NCI-H748 treated with DMSO at 0.1 percent for 48 hours (cell line): ENCODE measurements at regions not wholly inside any gene's neighbourhood (a gene's known extent, or its start where the extent isn't known, plus 50 kb on each side); places are given as distances from the start of the nearest gene placed in this dataset.

Source experiments
- DNase-seq: peaks from one replicate; lab custom pipeline; 2025; lab: John Stamatoyannopoulos, UW

DNA sequence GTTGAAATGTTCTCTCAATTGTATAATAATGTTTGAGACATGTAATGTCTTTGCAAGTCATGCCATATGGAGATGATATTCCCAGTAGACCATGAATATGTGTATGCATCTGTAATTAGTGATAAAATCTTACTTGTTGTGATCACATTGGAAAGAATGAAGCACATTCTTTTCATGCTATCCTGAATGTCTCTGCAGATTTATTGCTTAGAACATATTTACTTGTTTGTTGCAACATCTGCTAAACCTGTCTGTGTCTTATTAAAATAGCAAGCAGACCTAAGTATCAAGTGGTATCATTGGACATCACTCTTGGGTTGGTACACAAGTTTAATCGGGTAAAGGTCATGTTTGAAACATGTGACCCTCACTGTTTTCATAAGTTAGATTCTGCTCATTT lies 265.5 kb upstream of the CD180 start:
- DNase-seq: no peak

DNA sequence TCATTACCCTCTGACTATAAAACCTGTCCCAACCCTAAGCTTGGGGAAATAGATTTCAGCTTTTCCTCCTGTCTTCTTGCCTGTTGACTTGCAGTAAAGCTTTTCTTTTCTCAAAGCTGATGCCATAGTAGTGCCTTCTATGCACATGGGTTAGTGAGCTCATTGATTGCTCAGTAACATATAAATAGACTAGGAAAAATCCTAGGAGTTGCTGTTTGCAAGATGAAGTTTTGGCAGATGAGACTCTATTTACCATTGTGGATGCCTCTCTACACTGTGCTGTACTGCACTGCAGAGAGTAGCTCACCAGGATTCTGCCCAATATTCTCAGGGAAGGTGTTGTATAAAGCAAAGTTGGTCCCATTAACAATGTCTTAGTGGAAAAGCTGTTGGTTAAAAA lies 262.7 kb upstream of the CD180 start:
- DNase-seq: no peak

DNA sequence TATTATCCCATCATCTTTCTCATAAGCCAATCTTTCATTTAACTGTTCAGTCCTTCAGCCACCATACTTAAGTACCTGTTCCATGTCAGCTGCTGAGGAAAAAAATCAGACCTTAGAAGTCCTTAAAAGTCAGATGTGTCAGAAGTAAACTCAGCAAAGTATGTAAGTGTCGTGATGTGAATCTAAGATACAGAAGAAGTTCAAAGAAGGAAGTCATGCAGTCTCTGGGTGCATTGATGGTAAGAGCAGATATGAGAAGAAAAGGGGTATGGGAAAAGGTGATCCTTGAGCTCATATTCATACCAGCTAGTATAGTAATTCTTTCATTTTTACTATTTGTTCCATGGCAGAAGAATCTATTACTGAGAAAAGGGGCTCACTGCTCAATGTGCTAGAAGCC lies 259.4 kb upstream of the CD180 start:
- DNase-seq: no peak

DNA sequence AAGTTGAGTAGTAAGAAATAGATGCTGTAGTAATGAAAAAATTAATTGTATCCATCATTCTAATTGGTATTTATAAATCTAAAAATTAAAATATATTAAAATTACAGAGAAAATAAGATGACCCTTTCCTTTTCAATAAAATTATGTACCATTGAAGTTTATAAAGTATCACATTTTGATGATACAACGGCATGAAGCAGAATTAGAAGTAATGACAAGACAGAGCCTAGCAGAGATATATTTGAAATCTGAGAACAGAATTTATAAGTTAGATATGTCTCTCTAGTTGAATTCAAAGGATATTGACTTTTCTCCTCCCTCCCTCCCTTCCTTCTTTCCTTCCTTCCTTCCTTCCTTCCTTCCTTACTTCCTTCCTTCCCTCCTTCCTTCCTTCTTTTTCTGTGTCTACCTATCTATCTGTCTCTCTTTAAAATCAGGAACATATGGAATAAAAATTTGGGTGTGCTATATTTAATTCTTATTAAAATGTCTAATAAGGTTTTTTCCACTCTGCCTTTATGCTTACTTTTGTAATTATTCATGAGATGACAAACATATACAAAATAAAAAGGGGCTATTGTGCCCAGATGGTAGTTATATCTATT lies 258.5 kb upstream of the CD180 start:
- DNase-seq: no peak

DNA sequence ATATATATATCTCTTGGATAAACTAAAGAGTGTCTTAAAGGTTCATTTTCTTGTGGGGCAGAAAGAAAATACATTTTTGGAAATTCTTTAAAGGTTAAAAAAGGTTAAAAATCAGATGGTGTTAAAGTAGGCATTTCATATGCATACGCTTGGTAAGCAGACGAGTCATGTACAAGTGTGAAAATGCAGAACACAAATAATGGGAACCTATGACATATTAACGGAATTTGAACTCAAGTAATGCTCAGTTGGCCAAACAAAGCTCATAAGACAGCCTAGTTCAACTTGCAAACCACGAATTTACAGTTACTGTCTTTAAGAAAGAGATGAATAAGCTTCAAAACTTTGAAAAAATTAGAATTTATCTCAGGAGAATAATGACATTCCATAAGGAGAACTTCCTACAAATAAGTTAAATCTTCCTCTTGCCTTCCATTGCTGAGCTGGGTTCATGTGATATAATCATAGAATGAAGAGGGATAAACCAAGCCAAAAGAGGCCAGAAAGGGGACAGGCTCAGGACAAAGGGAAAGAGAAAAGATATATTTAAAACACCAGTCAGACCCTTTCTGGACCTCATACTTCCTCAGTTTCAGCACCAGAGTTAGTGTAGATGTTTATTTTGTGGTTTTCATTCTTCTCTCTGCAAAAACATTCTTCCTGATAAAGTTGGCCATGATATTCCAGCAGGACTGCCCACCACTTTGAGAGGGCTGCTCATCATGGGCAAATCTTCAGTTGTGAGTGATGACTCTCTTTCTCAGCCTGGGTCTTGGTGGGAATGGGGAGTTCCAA lies 256.7 kb upstream of the CD180 start:
- DNase-seq: no peak

DNA sequence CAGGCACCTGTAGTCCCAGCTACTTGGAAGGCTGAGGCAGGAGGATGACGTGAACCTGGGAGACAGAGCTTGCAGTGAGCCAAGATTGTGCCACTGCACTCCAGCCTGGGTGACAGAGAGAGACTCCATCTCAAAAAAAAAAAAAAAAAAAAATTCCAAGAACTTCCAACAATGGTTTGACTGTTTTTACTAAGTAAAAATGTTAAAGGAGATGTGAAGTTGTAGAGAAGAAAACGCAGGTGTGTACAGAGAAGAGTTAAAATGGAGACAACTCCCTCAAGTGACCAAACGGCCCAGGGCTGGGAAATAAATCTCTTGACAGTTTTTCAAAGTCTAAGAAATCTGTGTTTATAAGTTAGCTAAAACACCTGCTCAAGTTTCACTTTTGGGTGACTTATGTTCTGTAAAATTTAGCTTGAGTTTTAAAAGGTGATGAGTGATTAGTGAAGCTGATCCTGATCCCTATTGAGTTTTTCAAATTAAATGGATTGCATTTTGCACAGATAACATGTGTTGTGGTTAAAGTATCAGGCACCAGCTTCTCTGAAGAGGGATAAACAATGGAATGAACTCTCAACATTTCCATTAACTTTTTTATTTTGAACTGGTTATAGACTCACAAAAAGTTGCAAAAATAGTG lies 255.2 kb upstream of the CD180 start:
- DNase-seq: no peak

DNA sequence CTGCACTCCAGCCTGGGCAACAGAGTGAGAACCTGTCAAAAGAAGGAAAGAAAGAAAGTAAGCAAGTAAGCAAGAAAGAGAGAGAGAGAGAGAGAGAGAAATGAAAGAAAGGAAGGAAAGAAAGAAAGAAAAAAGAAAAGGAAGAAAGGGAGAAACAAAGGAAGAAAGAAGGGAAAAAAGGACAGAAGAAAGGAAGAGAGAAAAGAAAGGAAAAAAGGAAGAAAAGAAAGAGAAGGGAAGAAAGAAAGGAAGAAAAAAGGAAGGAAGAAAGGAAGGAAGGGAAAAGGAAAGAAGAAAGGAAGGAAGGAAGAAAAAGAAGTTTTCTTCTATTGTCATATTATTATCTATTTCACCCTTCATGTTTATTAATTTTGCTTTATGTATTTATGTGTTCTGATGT lies 251.1 kb upstream of the CD180 start:
- no peak for DNase-seq

DNA sequence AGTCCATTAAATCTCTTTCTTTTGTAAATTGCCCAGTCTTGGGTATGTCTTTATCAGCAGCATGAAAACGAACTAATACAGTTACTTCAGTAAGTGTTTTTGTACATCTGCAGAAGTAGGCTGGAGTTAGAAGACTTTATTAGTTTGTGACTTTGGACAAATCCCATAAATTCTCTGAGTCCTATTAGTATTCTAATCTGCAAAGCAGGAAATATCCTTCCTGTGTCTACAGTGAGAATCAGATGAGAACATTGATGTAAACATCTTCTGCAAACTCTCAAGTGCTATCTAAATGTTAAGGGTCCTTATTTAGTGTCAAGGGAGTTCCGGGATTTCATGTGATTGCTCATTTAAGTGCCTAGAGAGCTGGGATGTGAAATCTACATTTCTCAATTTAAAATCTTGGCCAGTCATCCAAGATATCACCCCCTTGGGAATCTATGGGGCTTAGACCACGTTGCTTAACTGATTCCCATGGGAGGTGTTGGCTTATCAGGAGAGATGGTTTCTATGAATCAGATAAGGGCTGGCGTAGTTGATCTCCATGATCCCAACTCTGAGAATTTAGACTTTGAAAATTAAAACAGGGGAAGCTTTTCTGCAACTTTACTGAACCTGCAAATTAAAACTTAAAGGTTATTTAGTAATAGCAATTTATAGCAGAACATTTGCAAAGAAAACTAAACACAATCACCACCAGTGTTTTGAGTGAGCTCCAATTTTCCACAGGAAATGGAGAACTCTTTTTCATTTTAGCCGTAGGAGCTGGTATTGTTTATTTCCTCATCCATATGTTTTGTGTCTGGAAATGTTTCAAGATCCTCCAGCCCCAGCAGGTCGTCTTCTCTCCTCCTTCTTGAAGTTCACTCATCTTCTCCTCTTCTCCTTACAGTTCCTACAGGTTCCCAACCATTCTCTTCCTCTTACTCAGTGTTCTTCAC lies 241.6 kb upstream of the CD180 start:
- DNase-seq: no peak

DNA sequence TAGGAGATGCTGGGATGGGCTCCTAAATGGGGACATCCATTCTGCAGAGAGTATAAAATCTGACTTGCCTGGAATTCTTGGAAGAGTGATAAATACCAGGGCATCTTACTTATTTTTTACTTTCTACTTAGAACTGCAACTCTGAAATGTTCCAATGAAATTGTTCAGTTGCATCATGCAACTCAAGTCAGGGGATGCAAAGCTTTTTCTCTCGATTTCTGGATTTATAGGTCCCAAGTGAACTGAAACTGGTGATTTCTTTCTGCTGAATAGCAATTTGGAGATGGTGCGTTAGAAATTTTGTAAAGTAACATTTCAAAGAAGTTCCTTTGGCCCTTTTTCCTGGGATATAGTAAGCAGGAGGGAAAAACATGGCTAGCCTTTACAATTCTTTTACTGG lies 238.4 kb upstream of the CD180 start:
- no peak for DNase-seq

DNA sequence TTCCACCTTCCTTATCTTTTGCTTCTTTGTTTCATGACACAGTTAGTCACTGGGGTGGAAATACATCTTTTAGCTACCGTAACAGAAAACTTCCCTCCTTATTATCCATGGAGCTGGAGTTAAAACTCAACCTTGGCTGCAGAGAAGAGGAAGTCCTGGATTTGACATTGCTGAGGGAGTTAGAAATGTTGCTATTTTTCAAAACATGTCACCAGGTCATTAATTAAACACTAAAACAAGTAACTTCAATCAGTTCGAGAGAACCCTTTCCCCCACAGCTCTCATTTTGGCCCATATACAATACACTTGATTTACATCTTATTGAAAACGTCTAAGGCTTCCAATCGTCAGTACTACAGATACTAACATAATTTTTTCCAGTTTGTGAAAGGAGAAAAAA lies 237.9 kb upstream of the CD180 start:
- no peak for DNase-seq

DNA sequence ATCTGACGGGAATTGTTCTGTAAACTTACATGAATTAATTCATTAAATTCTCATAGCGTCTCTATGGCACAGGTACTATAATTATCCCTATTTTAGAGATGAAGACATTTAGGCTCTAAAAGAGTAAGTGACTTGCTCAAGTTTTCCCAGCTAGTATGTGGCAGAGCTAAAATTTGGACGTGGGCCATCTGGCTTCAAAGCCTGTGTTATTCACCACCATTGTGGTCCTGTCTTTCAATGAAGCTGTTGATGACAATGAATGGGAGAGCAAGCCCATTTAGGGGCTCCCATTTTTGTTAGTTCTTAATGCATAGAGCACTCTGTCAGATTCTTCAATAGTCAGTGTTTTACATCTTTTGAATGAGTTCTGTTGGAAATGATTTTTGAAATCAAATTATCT lies 236.0 kb upstream of the CD180 start:
- DNase-seq: no peak

DNA sequence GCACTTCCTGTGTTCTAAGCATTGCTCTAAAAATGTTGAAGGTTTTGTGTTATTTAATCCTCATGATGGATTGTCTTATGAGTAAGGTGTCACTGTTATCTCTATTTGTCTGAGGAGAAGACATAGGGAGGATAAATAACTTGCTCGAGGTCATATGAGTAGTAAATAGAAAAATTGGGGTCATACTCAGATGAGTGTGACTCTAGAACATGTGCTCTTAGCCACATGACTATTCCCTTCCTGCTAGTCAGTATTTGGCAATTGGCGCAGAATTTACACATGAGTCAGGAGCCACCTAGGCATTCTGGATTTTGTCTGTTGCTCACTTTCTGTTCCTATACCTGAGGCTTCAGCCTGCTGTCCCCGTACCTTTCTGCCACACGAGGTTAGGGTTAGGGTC lies 234.6 kb upstream of the CD180 start:
- no peak for DNase-seq

DNA sequence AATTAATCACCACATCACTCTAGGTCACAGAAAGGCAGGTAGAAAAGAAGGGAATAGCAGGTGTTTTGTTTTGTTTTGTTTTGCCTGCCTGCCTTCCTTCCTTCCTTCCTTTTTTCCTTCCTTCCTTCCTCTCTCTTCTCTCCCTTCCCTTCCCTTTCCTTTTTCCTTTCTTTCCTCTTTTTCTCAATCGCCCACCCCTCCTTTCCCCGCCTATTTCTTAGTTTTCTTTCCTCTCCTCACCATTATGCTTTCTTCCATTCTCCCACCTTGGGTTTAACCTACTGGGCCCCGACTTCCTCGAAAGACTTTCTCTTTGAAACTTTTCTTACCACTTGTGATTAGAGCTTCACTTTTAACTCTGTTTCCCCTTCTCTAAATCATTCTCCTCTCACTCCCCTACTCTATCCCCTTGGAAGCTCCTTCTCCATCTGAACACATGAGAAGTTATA lies 231.3 kb upstream of the CD180 start:
- DNase-seq: no peak

DNA sequence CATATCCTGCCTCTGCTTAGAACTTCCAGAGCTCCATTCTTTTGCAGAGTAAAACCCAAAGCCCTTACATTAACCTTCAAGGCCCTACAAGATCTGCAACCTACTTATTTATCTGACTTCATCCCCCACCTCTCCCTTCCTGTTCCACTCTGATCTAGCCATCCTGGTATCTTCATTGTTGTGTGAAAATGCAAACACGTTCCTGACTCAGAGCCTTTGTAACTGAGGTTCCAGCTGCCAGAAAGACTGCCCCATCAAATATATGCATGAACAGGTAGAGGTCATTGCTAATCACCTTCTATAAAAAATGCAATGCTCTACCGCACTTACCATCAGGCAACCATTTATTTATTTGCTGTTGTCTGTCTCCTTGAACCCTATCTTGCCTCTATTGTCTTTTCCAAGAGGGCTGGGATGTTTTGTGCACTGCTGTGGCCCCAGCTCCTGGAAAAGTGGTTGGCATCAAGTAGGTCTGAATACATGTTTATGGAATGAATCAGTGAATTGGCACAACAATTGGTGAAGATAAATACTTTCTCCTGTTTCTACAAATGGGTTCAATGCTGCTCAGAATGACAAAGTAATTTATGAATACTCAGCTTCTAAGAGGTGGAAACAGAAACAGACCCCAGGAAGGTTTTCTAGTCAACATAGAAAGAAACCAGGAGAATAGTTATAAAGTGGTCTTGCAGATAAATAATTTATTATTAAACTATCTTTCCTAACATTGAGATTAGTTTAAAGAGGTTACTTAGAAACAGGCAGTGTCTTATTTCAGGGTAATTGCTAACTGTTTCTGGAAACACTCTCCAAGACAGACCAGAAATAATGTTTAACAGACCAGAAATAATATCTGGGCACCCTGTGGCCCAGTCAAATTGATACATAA lies 230.6 kb upstream of the CD180 start:
- DNase-seq: no peak

DNA sequence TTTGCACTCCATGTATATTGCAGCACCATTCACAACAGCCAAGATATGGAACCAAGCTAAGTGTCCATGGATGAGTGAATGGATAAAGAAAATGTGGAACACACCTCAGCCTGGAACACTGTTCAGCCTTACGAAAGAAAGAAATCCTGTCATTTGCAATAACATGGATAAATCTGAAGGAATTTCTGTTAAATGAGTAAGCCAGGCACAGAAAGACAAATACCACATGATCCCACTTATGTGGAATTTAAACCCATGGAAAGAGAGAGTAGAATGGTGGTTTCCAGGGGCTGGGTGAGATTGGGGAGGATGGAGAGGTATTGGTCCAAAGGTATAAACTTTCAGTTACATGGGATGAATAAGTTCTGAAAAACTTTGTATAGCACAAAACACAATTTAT lies 228.9 kb upstream of the CD180 start:
- no peak for DNase-seq

DNA sequence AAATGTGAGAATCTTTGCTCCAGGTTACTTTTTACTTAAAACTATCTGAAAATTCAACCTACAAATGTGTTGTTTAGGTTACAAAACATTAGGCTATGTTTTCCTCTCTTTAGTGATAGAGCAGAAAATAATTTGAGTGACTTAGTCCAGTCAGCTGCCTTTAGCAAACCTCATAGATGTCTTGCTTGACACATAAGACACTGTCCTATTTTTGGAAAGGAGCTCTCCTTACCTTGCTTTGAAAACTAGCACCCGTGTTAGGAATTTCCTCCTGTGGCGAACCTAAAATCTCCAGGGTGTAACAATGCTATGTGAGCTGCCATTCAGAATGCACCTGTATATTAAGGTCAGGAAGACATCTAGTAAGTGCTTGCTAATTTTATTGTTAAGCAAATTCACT lies 221.2 kb upstream of the CD180 start:
- DNase-seq: peak; percentile 5

DNA sequence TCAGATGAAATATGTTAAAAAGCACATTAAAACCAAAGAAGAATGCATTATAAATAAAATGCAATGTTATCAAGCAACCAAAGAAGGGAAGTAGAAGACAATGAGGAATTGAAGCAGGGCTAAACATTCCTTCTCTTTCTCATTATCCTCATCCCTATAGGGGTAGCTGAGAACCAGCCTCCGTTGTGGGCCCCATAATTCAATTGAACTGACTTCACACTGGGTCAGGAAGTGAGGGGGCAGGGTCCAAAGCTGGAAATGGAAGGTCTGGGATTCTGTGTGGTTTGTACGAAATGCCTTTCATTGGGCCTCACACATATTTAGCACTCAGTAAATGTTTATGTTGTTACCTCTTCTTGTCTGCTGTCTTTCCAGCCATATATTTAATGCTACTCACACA lies 220.4 kb upstream of the CD180 start:
- no peak for DNase-seq

DNA sequence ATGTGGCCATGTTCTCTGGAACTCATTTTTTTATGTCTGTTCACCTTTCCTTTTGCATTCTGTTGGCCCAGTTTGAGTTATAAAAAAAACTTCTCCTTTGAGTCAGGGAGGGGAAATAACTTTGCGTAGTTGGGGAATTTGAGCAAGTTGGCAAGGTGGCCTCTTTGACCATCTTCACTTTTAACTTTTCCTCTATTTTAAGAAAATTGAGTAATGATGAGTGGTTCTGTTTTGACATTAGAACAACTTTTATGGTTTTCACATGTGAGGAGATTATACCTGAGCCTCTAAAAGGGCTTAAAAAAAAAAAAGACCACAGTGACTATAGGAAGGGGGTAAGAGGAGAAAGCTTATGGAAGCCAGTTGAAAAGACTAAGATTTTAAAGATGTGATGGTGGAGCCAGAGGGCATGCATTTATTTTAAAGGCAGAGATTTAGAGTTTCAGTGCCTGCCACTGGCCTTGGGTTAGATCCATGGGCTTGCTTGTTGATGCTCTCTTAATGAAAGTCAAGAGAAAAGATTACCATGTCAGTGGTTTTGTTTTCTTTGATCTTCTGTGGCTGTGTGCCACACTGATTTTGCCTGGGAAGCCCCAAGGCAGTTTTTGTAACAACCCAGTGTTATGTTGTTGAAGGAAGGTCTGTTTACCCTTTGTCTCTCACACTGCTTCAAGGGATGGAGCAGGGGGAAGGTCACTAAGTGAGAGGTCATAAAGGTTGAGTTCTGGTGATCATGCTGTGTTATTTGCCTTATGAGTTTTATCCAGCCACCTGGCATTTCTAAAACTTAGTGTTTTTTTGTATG lies 219.7 kb upstream of the CD180 start:
- no peak for DNase-seq

DNA sequence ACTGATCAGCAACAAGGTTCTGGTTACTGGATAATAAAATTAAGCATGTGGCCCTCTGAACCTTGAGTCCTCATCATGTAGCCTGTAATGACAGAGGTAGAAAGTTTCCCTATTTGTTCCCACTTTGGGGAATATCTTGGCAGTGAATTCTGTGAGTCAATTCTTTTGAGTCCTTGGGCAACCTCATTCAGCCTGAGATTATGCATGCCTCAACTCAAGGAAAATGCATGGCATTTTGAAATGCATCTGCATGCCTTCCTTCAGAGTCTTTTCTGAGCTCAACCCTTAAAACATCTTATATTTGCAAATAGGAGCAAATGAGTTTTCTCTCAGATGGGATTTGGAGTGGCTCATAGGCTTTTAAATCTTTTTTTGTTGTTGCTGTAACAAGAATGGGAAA lies 218.1 kb upstream of the CD180 start:
- DNase-seq: no peak

DNA sequence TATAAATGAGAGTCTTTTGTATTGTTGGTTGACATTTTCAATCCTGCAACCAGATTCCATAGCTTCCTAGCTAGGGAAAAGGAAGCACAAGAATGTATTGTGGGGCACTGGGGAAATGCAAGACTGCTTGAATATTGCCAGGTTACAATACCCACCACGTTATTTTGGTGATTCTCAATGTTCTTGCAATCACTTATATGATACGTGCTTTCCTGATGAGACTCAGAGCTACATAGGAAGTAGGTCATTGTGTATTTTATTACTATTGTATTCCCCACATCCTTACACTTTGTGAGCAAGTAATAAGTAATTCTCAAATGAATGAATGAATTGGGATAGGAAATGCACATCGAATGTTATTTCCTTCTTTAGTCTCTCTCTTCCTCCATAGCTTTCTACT lies 217.1 kb upstream of the CD180 start:
- DNase-seq: no peak
